IPS-11a (cell line): ENCODE measurements at regions not wholly inside any gene's neighbourhood (a gene's known extent, or its start where the extent isn't known, plus 50 kb on each side); places are given as distances from the start of the nearest gene placed in this dataset.
"Not testable (repeated sequence)": the region's sequence is repeated elsewhere in the genome, so short reads cannot be mapped to it uniquely, and the experiment has no call there.

Experiments used
- H3K4me3 ChIP-seq: one replicate; pipeline ENCODE4 v1.5.1; 2013; ENCODE audit warnings: low read depth, low read length, control low read depth

GRCh38 chr5:154626876-154627557 lies 128.2 kb upstream of the LARP1 start:
- H3K4me3 ChIP-seq = no peak overlapping the region

GRCh38 chr5:154625031-154625430 lies 130.1 kb upstream of the LARP1 start:
- no peak overlapping the region for H3K4me3 ChIP-seq

- H3K4me3 ChIP-seq = no peak overlapping the region
Observed at GRCh38 chr5:154624341-154624740, 130.8 kb upstream of the LARP1 start.

- H3K4me3 ChIP-seq = no peak overlapping the region
Observed at GRCh38 chr5:154620411-154620810, 134.8 kb upstream of the LARP1 start.

GRCh38 chr5:154618696-154619095 lies 136.5 kb upstream of the LARP1 start:
- H3K4me3 ChIP-seq = no peak overlapping the region

- no peak overlapping the region for H3K4me3 ChIP-seq
Observed at GRCh38 chr5:154614595-154614994, 136.6 kb upstream of the HAND1 start.

GRCh38 chr5:154614125-154614524 lies 136.1 kb upstream of the HAND1 start:
- no peak overlapping the region for H3K4me3 ChIP-seq

GRCh38 chr5:154612666-154613065 lies 134.6 kb upstream of the HAND1 start:
- no peak overlapping the region for H3K4me3 ChIP-seq

- peak overlapping the region; percentile 54 for H3K4me3 ChIP-seq
Observed at GRCh38 chr5:154611341-154611767, 133.3 kb upstream of the HAND1 start.

- H3K4me3 ChIP-seq = peak overlapping the region; percentile 54
Observed at GRCh38 chr5:154610321-154611154, 132.5 kb upstream of the HAND1 start.

GRCh38 chr5:154609251-154609650 lies 131.2 kb upstream of the HAND1 start:
- H3K4me3 ChIP-seq = no peak overlapping the region

- H3K4me3 ChIP-seq = no peak overlapping the region
Observed at GRCh38 chr5:154608531-154609011, 130.5 kb upstream of the HAND1 start.

- no peak overlapping the region for H3K4me3 ChIP-seq
Observed at GRCh38 chr5:154607746-154608145, 129.7 kb upstream of the HAND1 start.

- H3K4me3 ChIP-seq = no peak overlapping the region
Observed at GRCh38 chr5:154606246-154606645, 128.2 kb upstream of the HAND1 start.

GRCh38 chr5:154603953-154604679 lies 126.1 kb upstream of the HAND1 start:
- no peak overlapping the region for H3K4me3 ChIP-seq

- no peak overlapping the region for H3K4me3 ChIP-seq
Observed at GRCh38 chr5:154603485-154603884, 125.5 kb upstream of the HAND1 start.

GRCh38 chr5:154603011-154603410 lies 125.0 kb upstream of the HAND1 start:
- H3K4me3 ChIP-seq = no peak overlapping the region

- no peak overlapping the region for H3K4me3 ChIP-seq
Observed at GRCh38 chr5:154601014-154601413, 123.0 kb upstream of the HAND1 start.

- H3K4me3 ChIP-seq = no peak overlapping the region
Observed at GRCh38 chr5:154598021-154598420, 120.0 kb upstream of the HAND1 start.

GRCh38 chr5:154596844-154597243 lies 118.8 kb upstream of the HAND1 start:
- not testable (repeated sequence) for H3K4me3 ChIP-seq

GRCh38 chr5:154595662-154596061 lies 117.6 kb upstream of the HAND1 start:
- H3K4me3 ChIP-seq = no peak overlapping the region
